Keratinocyte (primary cell): ENCODE measurements at regions not wholly inside any gene's neighbourhood (a gene's known extent, or its start where the extent isn't known, plus 50 kb on each side); places are given as distances from the start of the nearest gene placed in this dataset.

Experiments used
- DNase-seq: peaks from one replicate; pipeline ENCODE4 v3.0.0-alpha.2; 2011; ENCODE audit warnings: low read depth, missing footprints, low spot score
- FAIRE-seq: peaks from 2 replicates; lab custom pipeline; 2011; peaks lifted over from hg19 to GRCh38; lab: Jason Lieb, UNC
- H2AFZ ChIP-seq: 2 replicates; pipeline ENCODE4 v1.6.0; 2012; ENCODE audit warnings: low read length, control low read depth, inconsistent platforms; ENCODE audit not compliant: control insufficient read depth
- H3K27ac ChIP-seq: 2 replicates; pipeline ENCODE4 v1.5.1; 2011; ENCODE audit warnings: low read length; ENCODE audit not compliant: control insufficient read depth, insufficient read depth
- H3K27me3 ChIP-seq: 3 replicates; pipeline ENCODE4 v1.6.0; 2011; ENCODE audit warnings: low read length; ENCODE audit not compliant: control insufficient read depth, insufficient read depth; ENCODE audit errors: extremely low read depth
- H3K36me3 ChIP-seq, 2 experiments: 2 replicates in 1 of 2; 3 replicates in 1 of 2; pipeline ENCODE4 v1.5.1; 2011; ENCODE audit warnings: low read length in 2 of 2, mild to moderate bottlenecking in 1 of 2; ENCODE audit not compliant: control insufficient read depth in 2 of 2, insufficient read depth in 2 of 2; ENCODE audit errors: extremely low read depth in 1 of 2
- H3K4me1 ChIP-seq: 3 replicates; pipeline ENCODE4 v1.5.1; 2011; ENCODE audit warnings: low read length; ENCODE audit not compliant: control insufficient read depth, insufficient read depth; ENCODE audit errors: extremely low read depth
- H3K4me2 ChIP-seq: 3 replicates; pipeline ENCODE4 v1.6.0; 2011; ENCODE audit warnings: low read depth, low read length; ENCODE audit not compliant: control insufficient read depth, insufficient read depth; ENCODE audit errors: extremely low read depth
- H3K4me3 ChIP-seq, 3 experiments: fragments of 200-600 bp in 1 of 3; sonication (generic) in 1 of 3; 2 replicates in 2 of 3; 3 replicates in 1 of 3; pipeline ENCODE4 v1.5.1; 2011 to 2016; ENCODE audit warnings: low read length in 3 of 3, mild to moderate bottlenecking in 3 of 3, control low read depth in 2 of 3, inconsistent platforms in 1 of 3, low read depth in 1 of 3, mixed read lengths in 1 of 3, mixed run types in 1 of 3, moderate library complexity in 1 of 3; ENCODE audit not compliant: control insufficient read depth in 2 of 3, insufficient read depth in 2 of 3; ENCODE audit errors: extremely low read depth in 1 of 3
- H3K79me2 ChIP-seq: 2 replicates; pipeline ENCODE4 v1.6.0; 2012; ENCODE audit warnings: low read length; ENCODE audit not compliant: control insufficient read depth, insufficient read depth
- H3K9ac ChIP-seq: 3 replicates; pipeline ENCODE4 v1.6.0; 2011; ENCODE audit warnings: low read length; ENCODE audit not compliant: control insufficient read depth, insufficient read depth; ENCODE audit errors: extremely low read depth
- H3K9me1 ChIP-seq: 3 replicates; pipeline ENCODE4 v1.6.0; 2011; ENCODE audit warnings: low read length; ENCODE audit not compliant: control insufficient read depth, insufficient read depth; ENCODE audit errors: extremely low read depth
- H3K9me3 ChIP-seq: 2 replicates; pipeline ENCODE4 v1.5.1; 2012; ENCODE audit warnings: low read depth, low read length; ENCODE audit not compliant: control insufficient read depth
- H4K20me1 ChIP-seq: 3 replicates; pipeline ENCODE4 v1.6.0; 2011; ENCODE audit warnings: low read length; ENCODE audit not compliant: control insufficient read depth, insufficient read depth; ENCODE audit errors: extremely low read depth
- CTCF ChIP-seq, 3 experiments: IDR thresholded peaks in 1 of 3; conservative IDR thresholded peaks in 1 of 3; optimal IDR thresholded peaks in 1 of 3; 2 replicates in 2 of 3; 3 replicates in 1 of 3; pipeline versions ENCODE3 to v1.5.1; 2011; ENCODE audit warnings: low read length in 3 of 3, mild to moderate bottlenecking in 3 of 3, moderate library complexity in 2 of 3, control low read depth in 1 of 3, inconsistent platforms in 1 of 3; ENCODE audit not compliant: insufficient read depth in 2 of 3; ENCODE audit errors: extremely low read depth in 1 of 3
- EZH2 ChIP-seq: IDR thresholded peaks from one replicate; pipeline ENCODE4 v1.6.1; 2012; ENCODE audit warnings: inconsistent platforms, mild to moderate bottlenecking, low read length, moderate library complexity
- dilution Hi-C: fragments of 300-500 bp; cut with MboI; formaldehyde crosslinking; loops from one replicate; pipeline ENCODE4 v1.7.0; 2020; ENCODE audit warnings: low sequenced_read_pairs; ENCODE audit not compliant: extremely low pct_ligation_motif_present

GRCh38 chr9:11141357-11141756, 528.6 kb upstream of the PTPRD start:
- Histone ChIP-seq H3K27ac (no peak overlapping the region), H3K4me2 (no peak overlapping the region), H2AFZ (no peak overlapping the region), H3K4me1 (no peaks in the 10 kb centered on the region), H3K4me3 (no peak overlapping the region), H3K36me3 (no peaks in the 10 kb centered on the region), H3K9me1 (no peaks in the 10 kb centered on the region), H3K9ac (no peak overlapping the region), H4K20me1 (no peaks in the 10 kb centered on the region), H3K9me3 (no peaks in the 10 kb centered on the region), H3K27me3 (no peaks in the 10 kb centered on the region), H3K79me2 (no peaks in the 10 kb centered on the region)
- TF ChIP-seq CTCF (optimal IDR thresholded peaks at IDR 0.05 in 1 of 3, IDR thresholded peaks at IDR 0.05 in 1 of 3, conservative IDR thresholded peaks at IDR 0.05 in 1 of 3; ENCODE audit: extremely low read depth in 1 of 3, insufficient read depth in 2 of 3, low read length in 3 of 3): no peak
- FAIRE-seq (peak; percentile 44), DNase-seq (no peak)
- dilution Hi-C loops: no loop called here

GRCh38 chr9:11142965-11143738, 530.4 kb upstream of the PTPRD start:
- dilution Hi-C loops: no loop called here
- Histone ChIP-seq H3K9me1 (no peaks in the 10 kb centered on the region), H3K9me3 (no peaks in the 10 kb centered on the region), H3K27me3 (no peaks in the 10 kb centered on the region), H3K79me2 (no peaks in the 10 kb centered on the region), H3K4me2 (no peak overlapping the region), H3K4me3 (no peak overlapping the region), H3K4me1 (no peaks in the 10 kb centered on the region), H4K20me1 (no peaks in the 10 kb centered on the region), H3K36me3 (no peaks in the 10 kb centered on the region), H3K9ac (no peak overlapping the region), H3K27ac (no peak overlapping the region), H2AFZ (no peak overlapping the region)
- FAIRE-seq: no peak
- DNase-seq: no peak
- TF ChIP-seq EZH2 (no peak), CTCF (optimal IDR thresholded peaks at IDR 0.05 in 1 of 3, IDR thresholded peaks at IDR 0.05 in 1 of 3, conservative IDR thresholded peaks at IDR 0.05 in 1 of 3; ENCODE audit: extremely low read depth in 1 of 3, insufficient read depth in 2 of 3, low read length in 3 of 3) (no peak)
